AML-193 (cell line): ENCODE measurements at regions not wholly inside any gene's neighbourhood (a gene's known extent, or its start where the extent isn't known, plus 50 kb on each side); places are given as distances from the start of the nearest gene placed in this dataset.

Experiments used
- DNase-seq, 2 experiments: peaks; one replicate each; lab custom pipeline; 2025; lab: John Stamatoyannopoulos, UW

GRCh38 chr3:72698154-72698917 lies 149.9 kb downstream of the SHQ1 start:
- DNase-seq: no peak

- no peak for DNase-seq
These were observed 150.5 kb downstream of the SHQ1 start for GRCh38 chr3:72697717-72698116.

GRCh38 chr3:72696815-72697214 lies 151.4 kb downstream of the SHQ1 start:
- no peak for DNase-seq

- no peak for DNase-seq
These were observed 153.8 kb downstream of the SHQ1 start for GRCh38 chr3:72694398-72694797.

GRCh38 chr3:72692990-72693389 lies 155.3 kb downstream of the SHQ1 start:
- no peak for DNase-seq

GRCh38 chr3:72690629-72691028 lies 157.6 kb downstream of the SHQ1 start:
- DNase-seq: no peak

GRCh38 chr3:72682936-72683452 lies 165.3 kb downstream of the SHQ1 start:
- no peak for DNase-seq

GRCh38 chr3:72681598-72681997 lies 166.6 kb downstream of the SHQ1 start:
- no peak for DNase-seq

GRCh38 chr3:72680766-72681165 lies 167.5 kb downstream of the SHQ1 start:
- no peak for DNase-seq

GRCh38 chr3:72679540-72680198 lies 168.6 kb downstream of the SHQ1 start:
- DNase-seq: no peak

GRCh38 chr3:72678867-72679266 lies 169.4 kb downstream of the SHQ1 start:
- no peak for DNase-seq

- no peak for DNase-seq
These were observed 169.9 kb downstream of the SHQ1 start for GRCh38 chr3:72678380-72678779.

GRCh38 chr3:72675243-72675642 lies 173.0 kb downstream of the SHQ1 start:
- DNase-seq: peak in 1 of 2 experiments; percentile 18

- DNase-seq: no peak
These were observed 175.1 kb downstream of the SHQ1 start for GRCh38 chr3:72673011-72673771.

- no peak for DNase-seq
These were observed 179.0 kb downstream of the SHQ1 start for GRCh38 chr3:72669224-72669623.

GRCh38 chr3:72666447-72666755 lies 181.8 kb downstream of the SHQ1 start:
- DNase-seq: no peak

- DNase-seq: peak; percentile 32 to 45
These were observed 182.4 kb downstream of the SHQ1 start for GRCh38 chr3:72665701-72666446.

- no peak for DNase-seq
These were observed 183.1 kb downstream of the SHQ1 start for GRCh38 chr3:72665103-72665502.

GRCh38 chr3:72664184-72664975 lies 183.9 kb downstream of the SHQ1 start:
- DNase-seq: no peak

GRCh38 chr3:72663429-72663828 lies 184.8 kb downstream of the SHQ1 start:
- DNase-seq: no peak

- no peak for DNase-seq
These were observed 187.2 kb downstream of the SHQ1 start for GRCh38 chr3:72661115-72661457.
